HUDEP-2 (cell line): ENCODE measurements at regions not wholly inside any gene's neighbourhood (a gene's known extent, or its start where the extent isn't known, plus 50 kb on each side); places are given as distances from the start of the nearest gene placed in this dataset.
"Not testable (repeated sequence)": the region's sequence is repeated elsewhere in the genome, so short reads cannot be mapped to it uniquely, and the experiment has no call there.

Source experiments
- DNase-seq, 76 experiments: peaks; one replicate each; lab custom pipeline; 2025; ENCODE audit not compliant: unreplicated experiment in 76 of 76; lab: John Stamatoyannopoulos, UW

DNA sequence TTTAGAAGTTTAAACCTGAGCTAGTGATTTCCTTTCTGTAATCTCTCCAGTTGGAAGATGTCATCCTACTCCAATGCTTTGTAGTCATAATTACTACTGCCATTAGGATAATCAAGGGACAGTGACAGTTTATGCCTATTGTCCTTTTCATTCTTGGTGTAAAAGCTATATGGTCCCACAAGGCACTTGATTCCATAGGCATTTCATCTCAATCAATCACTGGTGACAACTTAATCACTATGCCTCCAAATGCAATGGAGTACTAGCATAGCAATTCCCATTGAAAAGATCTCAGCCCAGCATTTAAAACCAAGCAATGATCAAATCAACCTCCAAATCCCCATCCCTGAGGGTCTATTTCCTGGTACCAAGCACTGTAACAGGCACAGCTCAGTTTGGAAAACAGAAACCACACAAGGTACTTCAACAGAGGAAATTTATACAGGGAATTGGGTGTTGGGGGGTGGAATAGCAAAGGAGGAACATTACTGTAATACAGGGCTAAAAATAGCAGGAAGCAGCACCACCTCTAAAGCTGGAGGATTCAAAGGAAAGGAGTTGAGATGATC is 51.0 kb downstream of the FHIP2A start:
- no peak for DNase-seq

GRCh38 chr10:114874827-114875411 is 53.3 kb downstream of the FHIP2A start:
- DNase-seq: peak in 11 of 76 experiments; percentile 1 to 15 (median 6)

DNA sequence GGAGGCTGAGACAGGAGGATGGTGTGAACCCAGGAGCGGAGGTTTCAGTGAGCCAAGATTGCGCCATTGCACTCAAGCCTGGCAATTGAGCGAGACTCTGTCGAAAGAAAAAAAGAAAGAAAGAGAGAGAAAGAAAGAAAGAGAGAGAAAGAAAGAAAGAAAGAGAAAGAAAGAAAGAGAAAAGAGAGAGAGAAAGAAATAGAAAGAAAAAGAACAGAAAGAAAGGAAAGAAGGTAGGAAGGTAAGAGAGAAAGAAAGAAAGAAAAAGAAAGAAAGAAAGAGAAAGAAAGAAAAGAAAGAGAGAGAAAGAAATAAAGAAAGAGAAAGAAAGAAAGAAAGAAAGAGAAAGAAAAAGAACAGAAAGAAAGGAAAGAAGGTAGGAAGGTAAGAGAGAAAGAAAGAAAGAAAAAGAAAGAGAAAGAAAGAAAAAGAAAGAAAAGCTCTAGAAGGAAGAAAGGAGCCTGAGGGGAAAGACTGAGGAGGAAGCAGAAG is 54.1 kb downstream of the FHIP2A start:
- DNase-seq: not testable (repeated sequence)

- DNase-seq: no peak
Measured at GRCh38 chr10:114876169-114876568, 54.6 kb downstream of the FHIP2A start.

DNA sequence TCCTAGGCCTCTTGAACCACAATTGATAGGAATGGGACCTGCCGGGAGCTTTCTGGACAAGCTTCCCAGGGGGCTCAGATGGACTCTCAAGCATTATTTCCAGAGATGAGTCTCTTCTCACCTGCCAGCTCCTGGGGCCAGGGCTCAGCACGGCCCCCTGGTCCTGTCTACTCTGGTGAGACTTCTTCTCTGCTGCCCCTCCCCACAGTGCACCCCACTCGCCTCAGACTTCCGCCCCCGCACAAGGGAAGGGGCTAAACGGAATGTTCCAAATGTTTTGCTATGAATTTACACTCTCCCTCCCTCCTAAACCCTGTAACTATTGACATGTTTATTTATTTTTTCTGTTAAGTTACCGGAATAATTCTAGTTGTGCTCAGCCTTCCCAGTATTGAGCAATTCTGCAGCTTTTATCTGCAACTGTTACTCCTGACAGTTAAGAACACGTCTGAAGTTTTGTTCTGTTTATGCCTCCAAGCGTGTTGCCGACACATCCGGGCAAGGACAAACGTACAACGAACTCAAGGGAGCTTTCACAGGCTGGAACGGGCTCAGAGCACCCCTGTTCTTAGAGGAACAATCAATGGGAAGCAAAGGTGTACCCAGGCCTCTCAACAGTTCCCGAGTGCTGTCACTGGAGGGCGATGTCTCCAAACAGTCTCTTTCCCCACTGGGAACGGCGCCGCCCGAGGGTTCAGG is 55.2 kb downstream of the FHIP2A start:
- DNase-seq: peak in 60 of 76 experiments; percentile 3 to 75 (median 42)

DNA sequence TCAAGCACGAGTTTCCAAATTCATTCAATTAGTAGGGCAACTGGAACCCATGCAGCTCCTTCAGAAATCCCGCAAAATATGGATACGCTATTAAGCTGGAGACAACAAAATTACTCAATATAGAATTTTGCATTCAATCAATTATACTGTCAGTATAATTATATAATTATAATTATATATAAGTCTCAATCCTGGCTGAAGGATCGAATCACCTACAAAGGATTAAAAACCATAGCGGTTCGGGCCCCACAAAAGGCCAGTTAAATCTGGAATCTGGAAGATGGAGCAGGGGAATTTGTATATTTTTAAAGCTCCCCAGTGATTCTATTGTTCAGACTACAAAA is 55.7 kb downstream of the FHIP2A start:
- no peak for DNase-seq

DNA sequence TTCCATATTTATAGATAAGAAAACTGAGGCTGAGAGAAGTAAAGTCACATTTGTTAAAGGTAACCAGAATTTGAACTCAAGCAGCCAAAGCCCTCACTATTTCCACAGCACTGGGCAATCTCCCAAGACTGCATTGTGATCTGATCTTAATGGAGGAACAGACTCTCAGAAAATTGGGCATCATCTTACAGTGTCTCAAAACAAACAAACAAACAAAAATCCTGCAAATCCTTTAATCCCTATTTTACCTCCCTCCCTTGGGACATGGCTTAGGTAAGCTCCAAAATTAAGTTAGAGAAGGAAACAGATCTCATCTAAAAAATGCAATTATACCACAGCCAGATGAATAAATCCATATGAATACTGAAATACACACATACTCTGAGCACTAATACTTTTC is 57.5 kb downstream of the FHIP2A start:
- peak in 4 of 76 experiments; percentile 3 to 21 (median 17) for DNase-seq

GRCh38 chr10:114879541-114880158 is 58.1 kb downstream of the FHIP2A start:
- peak in 28 of 76 experiments; percentile 2 to 51 (median 14) for DNase-seq

GRCh38 chr10:114881417-114881816 is 56.6 kb upstream of the TRUB1 start:
- no peak for DNase-seq

DNA sequence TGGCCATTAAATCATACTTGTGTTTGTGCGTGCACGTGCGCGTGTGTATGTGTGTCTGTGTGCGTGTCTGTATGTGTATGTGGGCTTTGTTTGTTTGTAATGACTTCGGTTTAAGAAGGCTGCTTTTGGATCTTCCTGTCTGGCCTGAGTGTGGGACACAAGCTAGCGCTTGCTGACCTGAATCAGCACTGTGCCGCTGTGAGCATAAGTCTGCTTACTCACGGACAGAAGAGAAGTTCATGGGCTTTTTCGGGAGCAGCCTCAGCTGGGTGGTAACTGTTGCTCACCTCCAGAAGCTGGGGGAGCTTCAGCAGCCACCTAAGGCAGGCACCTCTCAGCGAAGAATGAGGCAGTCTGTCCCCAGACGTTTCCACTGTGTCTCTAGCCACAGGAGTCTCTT is 56.1 kb upstream of the TRUB1 start:
- DNase-seq: no peak

DNA sequence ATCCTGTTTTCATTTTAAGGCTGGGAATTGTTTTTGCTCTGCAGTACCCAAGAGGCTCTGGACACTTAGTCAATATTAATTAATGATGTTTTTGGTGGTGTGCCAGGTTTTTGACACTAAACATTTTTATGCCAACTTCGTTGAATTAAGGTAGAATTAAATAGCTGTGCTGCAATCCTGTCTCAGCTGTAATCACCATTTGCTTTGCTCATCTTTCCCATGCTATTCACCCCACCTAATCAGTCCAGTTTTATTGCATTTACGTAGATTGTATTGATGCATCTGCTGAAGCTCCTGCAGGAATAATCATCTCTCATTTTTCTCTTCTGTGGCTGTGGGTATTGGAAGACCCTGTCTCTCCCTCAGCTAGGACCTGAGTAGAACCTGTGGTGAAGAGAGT is 52.6 kb upstream of the TRUB1 start:
- DNase-seq: no peak
